AG09319 (cell line): ENCODE measurements at regions not wholly inside any gene's neighbourhood (a gene's known extent, or its start where the extent isn't known, plus 50 kb on each side); places are given as distances from the start of the nearest gene placed in this dataset.

Experiments
- DNase-seq: peaks from one replicate; pipeline ENCODE4 v3.0.0-alpha.2; 2010; ENCODE audit warnings: low read depth; ENCODE audit errors: extremely low read depth
- TF ChIP-seq, protein P1 (sequence below): IDR thresholded peaks from 2 replicates; pipeline ENCODE4 v1.5.1; 2011; ENCODE audit warnings: low read depth, mild to moderate bottlenecking, inconsistent platforms, low read length, moderate library complexity

DNA sequence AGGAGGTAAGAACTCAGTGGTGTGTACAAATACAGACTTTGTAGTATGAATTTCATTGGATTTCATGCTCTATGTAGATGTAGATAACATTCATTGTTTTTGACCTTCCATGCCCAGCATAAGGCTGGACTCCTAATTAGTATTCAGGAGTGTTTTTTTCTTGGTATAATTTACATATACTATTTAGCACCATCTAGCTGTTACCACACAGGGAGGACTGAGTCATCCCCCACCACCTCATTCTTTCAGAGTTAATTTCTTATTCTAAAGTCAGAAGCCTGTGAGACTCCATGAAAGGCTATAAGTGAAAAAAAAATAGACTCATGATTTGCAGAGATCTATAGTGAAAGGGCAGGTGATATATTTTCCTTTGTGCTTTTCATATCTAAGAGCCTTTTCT lies 555.0 kb downstream of the PRR16 start:
- DNase-seq, result no peak
- TF ChIP-seq, protein P1, sequence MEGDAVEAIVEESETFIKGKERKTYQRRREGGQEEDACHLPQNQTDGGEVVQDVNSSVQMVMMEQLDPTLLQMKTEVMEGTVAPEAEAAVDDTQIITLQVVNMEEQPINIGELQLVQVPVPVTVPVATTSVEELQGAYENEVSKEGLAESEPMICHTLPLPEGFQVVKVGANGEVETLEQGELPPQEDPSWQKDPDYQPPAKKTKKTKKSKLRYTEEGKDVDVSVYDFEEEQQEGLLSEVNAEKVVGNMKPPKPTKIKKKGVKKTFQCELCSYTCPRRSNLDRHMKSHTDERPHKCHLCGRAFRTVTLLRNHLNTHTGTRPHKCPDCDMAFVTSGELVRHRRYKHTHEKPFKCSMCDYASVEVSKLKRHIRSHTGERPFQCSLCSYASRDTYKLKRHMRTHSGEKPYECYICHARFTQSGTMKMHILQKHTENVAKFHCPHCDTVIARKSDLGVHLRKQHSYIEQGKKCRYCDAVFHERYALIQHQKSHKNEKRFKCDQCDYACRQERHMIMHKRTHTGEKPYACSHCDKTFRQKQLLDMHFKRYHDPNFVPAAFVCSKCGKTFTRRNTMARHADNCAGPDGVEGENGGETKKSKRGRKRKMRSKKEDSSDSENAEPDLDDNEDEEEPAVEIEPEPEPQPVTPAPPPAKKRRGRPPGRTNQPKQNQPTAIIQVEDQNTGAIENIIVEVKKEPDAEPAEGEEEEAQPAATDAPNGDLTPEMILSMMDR, result no peak

DNA sequence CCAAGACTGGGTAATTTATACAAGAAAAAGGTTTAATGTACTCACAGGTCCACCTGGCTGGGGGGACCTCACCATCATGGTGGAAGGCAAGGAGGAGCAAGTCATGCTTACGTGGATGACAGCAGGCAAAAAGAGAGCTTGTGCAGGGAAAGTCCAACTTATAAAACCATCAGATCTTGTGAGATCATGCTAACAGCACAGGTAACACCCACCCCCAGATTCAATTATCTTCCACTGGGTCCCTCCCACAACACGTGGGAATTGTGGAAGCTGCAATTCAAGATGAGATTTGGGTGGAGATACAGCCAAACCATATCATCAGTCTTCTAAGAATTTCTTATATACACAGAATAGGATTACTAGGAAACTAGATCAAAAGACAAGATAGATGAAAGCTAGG lies 555.6 kb downstream of the PRR16 start:
- DNase-seq, result no peak
- TF ChIP-seq, protein P1, result no peak

DNA sequence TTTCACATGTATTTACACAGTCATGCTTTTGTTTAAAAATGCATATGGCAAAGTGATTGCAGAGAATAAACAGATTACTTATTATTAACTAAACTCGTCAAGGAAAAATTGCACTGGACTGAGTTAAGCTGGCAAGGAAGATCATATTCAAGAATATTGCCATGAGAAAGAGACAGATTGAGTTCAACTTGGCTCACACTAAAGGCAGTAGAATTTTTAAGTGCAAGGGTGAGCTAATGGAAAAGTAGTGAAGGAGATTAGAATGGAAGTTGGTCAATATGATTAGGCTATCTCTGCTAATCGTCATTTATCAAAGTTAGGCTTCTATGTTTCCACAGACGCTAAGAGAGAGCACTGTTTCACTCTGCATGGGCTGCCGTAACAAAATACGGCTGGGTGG lies 557.6 kb downstream of the PRR16 start:
- TF ChIP-seq, protein P1, result no peak
- DNase-seq, result no peak

DNA sequence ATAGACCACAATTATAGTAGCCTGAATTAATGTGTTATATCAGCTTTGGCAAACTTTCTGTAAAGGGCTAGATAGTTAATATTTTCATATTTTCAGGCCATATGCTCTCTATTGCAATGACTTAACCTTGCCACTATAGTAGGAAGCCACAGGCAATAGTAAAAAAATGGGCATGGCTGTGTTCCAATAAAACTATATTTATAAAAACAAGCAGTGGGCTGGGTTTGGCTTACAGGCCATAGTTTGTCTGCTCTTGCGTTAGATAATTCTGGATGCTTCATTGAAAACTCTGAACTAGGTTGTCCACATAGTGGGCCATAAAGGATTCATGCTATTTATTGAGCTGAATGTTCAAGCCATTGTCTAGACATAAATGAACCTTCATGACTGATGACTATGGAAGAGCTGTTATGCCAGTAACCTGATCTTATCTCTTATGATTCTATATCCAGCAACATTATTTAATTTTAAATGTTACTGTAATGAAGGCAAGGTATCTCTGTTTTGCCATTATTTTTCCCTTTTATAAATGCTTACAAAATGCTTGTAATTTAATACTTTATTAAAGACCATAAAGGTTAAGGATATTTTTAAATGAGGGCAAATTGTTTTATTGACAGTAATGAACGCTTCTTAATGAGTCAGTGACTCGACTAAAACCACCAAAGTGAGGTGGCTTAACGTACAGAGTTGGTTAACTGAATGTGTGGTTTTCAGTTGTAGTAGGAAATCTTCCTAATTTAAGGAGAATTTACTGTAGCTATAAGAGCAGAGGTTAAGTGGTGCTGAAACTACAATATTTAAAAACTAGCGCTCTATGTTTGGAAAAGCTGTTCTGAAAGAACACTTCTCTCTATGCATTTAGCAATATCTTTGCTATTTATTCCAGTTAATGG lies 560.6 kb downstream of the PRR16 start:
- TF ChIP-seq, protein P1, result no peak
- DNase-seq, result no peak

DNA sequence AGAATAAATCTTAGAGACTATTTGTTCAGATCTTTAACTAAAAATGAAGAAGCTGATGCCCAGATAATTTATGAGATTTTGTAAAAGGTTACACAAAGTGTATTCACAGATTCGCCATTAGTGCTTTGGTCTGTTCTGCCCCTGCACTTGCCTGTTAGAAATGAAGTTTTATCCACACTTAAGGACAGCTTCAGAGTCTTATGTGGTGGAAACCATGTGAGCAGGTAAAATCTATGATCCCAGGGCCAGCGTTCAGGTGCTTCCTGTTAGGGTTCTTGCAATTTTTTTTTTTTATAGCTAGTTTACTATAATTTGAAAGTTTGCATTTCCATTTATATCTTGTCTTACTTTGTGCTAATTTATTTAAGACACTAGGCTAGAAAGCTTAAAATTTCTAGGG lies 561.6 kb downstream of the PRR16 start:
- no peak for DNase-seq
- TF ChIP-seq, protein P1, result no peak

DNA sequence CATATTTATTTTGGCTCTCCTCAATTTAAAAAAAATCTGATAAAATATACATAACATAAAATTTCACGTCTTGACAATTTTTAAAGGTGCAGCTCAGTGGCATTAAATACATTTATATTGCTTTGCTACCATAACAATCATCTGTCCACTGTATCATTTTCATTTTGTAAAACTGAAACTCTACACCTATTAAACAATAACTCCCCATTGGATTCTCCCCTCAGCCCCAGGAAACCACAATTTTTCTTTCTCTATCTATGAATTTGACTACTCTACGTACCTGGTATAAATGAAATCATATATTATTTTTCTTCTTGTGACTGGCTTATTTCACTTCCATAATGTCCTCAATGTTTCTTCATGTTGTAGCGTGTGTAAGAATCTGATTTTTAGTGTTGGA lies 563.5 kb downstream of the PRR16 start:
- DNase-seq, result no peak
- TF ChIP-seq, protein P1, result no peak

DNA sequence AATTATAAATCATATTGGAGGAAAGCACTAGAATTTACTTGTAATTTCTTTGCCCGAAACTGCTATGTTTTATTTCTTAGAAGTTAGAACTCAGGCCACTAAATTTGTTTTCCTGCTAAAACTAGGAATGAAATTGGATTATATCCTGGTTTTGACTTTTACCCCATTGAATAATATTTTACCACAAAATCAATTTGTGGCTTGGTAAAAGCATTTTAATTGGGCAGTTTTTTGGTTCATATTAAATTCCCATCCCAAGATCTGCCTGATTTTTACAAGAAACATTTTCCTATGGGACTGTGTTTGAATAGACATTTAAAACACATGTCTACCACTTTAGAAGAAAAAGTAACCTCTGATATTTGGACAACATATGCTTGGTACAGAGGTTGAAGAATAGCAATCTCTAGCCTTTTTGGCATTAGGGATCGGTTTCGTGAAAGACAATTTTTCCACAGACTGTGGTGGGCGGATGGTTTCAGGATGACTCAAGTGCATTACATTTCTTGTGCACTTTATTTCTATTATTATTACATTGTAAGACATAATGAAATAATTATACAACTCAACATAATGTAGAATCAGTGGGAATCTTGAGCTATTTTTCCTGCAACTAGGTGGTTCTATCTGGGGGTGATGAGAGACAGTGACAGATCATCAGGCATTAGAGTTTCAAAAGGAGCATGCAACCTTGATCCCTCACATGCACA lies 565.6 kb downstream of the PRR16 start:
- TF ChIP-seq, protein P1, result no peak
- DNase-seq, result peak; percentile 30
